Jurkat, Clone E6-1 (cell line): ENCODE measurements at regions not wholly inside any gene's neighbourhood (a gene's known extent, or its start where the extent isn't known, plus 50 kb on each side); places are given as distances from the start of the nearest gene placed in this dataset.
"Not testable (repeated sequence)": the region's sequence is repeated elsewhere in the genome, so short reads cannot be mapped to it uniquely, and the experiment has no call there.

Experiments
- DNase-seq: peaks from one replicate; pipeline ENCODE4 v3.0.0-alpha.2; 2011; ENCODE audit warnings: low read depth, low spot score
- H3K4me3 ChIP-seq: 2 replicates; pipeline ENCODE4 v1.5.1; 2011; ENCODE audit warnings: mild to moderate bottlenecking, low read length, control low read depth, moderate library complexity

DNA sequence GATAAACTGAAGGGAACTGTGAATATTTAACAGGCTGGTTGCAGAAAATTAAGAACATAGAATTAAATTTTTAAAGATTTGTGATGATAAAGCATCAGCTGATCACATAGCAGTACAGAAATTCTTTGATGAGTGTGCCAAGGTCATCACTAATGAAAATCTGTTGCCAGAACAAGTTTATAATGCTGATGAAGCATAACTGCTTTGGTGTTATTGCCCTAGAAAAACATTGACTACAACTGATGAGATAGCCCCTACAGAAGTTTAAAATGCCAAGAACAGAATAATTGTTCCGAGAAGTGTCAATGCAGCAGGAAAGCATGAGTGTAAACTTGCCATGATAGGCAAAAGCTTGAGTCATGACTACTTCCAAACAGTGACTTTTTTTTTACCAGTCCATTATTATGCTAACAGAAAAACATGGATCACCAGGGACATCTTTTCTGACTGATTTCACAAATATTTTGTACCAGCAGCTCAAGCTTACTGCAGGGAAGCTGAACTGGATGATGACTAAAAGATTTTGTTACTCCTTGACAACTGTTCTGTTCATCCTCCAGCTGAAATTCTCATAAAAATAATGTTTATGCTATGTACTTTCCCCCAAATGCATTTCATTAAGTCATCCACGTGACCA lies 1136.6 kb downstream of the FAT4 start:
- H3K4me3 ChIP-seq = no peak overlapping the region
- DNase-seq = no peak

DNA sequence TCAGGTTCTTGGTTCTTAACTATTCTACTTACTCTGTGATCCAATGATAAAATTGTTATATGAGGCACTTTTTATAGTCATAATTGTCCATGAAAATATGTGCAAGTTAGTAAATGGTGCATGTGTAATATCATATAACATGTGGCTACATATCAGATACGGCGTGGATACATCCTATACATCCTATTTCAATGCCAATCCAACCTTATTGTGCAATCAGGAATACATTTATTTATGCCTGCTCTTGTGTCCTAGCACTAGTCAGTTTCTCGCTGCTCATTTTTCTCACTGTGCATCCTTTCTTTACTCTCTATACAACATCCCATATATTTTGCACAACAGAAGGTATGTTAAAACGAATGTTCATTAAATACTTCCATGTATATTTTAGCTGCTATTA lies 1141.1 kb downstream of the FAT4 start:
- no peak for DNase-seq
- no peak overlapping the region for H3K4me3 ChIP-seq

DNA sequence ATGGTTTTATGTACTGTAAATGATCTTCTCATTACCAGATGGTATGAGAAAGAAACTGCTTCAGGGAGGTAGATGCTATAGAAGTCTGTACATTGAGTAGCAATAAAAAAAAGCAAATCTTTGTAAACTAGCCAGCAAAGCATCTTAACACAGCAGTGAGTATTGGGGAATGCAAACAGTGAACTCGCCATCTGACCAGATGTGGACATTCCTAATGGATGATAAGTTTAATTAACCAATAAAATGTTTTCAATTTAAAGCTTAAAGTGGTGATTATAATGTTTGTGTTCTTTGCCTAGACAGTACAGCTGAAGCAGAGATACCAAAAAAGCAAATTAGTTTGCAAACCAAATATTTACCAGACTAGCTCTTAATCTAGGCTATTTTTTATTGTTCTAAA lies 1144.2 kb downstream of the FAT4 start:
- no peak for DNase-seq
- no peak overlapping the region for H3K4me3 ChIP-seq

DNA sequence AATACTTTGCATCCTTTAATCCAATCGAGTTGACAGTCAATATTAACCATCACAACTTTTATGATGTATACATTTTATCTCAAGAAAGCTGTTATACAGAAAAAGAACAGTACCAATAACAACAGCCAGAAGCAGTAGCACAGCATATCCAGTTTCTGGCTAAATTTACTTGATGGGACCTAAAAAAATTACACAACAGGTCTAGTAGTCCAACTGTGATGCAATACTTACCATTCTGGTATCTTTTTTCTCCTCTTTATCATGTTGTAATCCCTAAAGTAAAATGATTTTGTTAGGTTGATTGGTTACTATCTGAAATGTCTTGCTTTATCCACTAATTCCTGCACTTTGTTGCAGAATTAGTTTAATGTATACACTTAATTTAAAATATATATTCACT lies 1150.6 kb downstream of the FAT4 start:
- DNase-seq = no peak
- H3K4me3 ChIP-seq = no peak overlapping the region

DNA sequence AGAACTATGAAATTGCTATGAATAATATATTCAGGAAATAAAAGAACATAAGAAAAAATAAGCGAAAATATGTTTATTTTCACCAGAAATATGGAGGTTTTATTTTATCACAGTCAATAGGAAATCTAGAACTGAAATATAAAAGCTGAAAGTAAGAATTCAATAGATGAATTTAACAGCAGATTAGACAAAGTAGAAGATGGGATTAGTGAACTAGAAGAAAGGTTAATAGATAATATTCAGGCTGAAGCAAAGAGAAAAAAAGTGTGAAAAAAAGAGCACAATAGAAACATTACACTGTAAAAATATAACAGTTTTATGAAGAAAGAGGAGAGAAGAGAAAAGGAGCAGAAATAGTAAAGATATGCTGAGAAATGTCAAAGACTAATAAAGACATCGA lies 1152.1 kb downstream of the FAT4 start:
- no peak overlapping the region for H3K4me3 ChIP-seq
- no peak for DNase-seq

DNA sequence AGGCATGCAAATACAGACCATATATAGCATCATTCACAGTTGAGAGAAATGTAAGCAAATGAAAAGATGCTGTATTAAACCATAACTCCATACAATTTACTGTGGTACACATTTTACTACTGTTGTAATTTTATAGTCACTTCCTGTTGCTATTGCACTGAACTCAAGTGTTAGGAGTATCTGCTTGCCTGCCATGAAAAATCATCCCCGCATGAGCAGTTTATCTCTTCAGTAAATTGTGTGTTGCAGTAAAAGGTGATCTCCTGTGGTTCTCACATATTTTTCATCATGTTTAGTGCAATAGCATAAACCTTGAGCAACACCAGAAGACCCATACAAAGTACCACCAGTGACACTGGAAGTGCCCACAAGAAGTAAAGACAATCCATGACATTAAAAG lies 1153.4 kb downstream of the FAT4 start:
- no peak overlapping the region for H3K4me3 ChIP-seq
- no peak for DNase-seq

DNA sequence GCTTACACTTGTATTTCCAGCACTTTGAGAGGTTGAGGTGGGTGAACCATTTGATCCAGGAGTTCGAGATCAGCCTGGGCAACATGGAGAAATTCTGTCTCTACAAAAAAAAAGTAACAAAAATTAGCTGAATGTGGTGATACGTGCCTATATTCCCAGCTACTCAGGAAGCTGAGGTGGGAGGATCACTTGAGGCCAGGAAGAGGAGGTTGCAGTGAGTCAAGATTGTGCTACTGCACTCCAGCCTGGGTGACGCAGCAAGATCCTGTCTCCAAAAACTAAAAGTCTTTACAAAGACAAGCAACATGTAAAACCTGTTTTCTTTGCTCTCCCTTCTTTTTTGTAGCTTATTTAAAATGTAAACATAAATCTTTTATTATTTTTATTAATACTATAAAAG lies 1156.1 kb downstream of the FAT4 start:
- no peak for DNase-seq
- no peak overlapping the region for H3K4me3 ChIP-seq

DNA sequence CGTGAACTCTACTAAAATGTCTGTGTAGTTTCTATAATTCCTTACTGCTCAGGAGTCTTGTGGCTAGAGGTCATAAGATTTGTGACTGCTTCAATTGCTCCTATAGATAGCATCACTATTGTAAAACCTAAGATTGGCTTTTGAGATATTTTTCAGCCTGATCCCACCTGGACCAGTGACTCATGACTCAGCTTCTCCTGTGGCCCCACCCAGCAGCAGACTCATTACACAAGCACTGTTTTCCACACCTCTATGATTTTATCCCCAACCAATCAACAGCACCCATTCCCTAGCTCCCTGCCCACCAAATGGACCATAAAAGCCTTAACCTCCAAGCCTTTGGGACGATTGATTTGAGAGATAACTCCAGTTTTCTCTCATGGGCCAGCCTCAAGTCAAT lies 1157.0 kb upstream of the INTU start:
- DNase-seq = no peak
- H3K4me3 ChIP-seq = no peak overlapping the region

DNA sequence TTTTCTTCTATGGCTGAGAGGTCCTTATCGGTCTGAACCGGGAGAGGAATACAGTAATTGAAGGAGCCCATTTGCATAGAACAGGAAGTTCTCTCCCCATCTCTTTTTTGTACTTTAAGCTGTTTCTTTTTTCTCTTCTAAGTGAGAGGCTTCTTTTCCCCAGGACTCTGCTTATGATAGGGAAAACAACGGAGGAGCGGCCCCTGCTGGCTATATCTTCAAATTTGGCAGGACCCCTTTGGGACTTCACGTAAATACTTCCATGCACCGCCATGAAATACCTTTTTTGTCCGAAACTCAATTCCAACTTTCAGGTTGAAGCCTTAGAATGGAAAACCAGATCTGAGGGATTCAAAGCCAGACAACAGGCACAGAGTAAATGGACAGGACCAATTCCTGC lies 1153.0 kb upstream of the INTU start:
- H3K4me3 ChIP-seq = no peak overlapping the region
- DNase-seq = no peak

DNA sequence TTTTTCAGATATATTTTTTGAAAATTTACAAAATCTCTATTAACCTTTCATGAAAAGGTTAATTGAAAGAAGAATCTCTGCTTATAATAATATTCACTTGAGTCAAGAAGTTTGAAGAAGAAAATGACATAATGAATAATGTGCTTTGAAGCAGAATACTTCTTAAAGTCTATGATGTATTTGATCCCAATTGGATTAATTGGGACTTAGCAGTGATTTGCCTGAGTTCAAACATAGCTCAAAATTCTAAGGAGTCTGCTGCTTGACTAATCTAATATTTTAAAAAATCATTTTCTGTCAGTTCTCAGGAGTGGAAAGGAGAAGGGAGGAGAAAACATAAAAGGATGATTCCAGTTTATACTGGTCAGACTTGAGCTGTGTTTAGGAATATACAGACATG lies 1150.4 kb upstream of the INTU start:
- H3K4me3 ChIP-seq = no peak overlapping the region

DNA sequence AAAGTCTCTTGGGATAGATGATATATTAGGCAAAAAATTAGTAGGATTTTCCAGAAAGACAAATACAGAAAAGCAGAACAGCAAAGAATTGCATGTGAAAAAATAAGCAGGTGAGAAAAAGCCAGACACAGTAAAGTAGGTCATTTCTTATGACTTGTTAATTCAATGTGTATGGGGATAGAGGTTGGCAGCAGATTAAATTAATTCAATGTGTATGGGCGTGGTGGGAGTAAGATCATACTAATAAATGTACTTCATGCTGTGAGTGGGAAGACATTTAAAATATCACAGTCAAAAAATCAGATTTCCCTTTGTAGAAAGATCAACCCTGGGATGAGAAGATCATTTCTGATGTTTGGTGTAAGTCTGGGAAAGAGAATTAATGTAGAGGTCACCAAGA lies 1146.4 kb upstream of the INTU start:
- H3K4me3 ChIP-seq = no peak overlapping the region
- DNase-seq = no peak

More for the DNA sequence above, 1150.4 kb upstream of the INTU start:
- DNase-seq = no peak

DNA sequence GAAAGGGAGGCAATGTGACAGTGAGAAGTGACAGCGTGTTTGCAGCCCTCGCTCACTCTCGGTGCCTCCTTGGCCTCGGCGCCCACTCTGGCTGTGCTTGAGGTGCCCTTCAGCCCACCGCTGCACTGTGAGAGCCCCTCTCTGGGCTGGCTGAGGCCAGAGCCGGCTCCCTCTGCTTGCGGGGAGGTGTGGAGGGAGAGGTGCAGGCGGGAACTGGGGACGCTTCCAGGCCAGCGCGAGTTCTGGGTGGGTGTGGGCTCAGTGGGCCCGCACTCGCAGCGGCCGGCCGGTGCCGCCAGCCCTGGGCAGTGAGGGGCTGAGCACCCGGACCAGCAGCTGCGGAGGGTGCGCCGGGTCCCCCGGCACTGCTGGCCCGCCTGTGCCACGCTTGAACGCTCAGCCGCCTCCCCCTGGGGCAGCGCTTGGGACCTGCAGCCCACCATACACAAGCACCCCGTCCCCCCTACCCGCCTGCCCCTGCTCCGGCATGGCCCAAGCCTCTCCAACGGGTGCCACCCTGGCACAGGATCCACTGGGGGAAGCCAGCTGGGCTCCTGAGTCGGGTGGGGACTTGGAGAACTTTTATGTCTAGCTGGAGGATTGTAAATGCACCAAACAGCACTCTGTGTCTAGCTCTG lies 1142.8 kb upstream of the INTU start:
- DNase-seq = no peak
- no peak overlapping the region for H3K4me3 ChIP-seq

DNA sequence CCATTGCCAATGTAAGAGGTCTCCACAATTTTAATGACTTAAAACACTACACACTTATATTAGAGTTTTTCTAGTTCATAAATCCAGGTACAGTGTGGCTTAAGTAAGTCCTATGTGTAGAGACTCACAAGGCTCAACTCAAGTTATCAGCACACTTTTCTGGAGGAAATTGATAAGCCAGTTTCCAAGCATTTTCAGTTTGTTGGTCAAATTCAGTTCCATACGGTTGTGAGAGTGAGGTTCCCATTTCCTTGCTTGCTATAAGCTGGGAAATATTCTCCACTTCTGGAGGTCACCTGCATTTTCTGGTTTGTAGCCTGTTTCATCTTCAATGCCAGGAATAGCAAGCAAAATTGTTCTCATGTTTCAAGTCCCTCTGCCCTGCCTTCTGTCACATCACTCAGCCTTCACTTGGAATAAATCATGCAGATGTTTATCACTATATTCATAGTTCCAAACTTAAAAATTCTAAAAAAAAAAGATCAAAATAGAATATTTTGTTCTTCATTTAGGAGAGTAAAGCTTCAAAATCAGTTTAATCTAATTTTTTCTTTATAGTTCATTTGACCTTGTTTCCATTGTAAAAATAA lies 1137.5 kb upstream of the INTU start:
- no peak overlapping the region for H3K4me3 ChIP-seq
- DNase-seq = no peak

DNA sequence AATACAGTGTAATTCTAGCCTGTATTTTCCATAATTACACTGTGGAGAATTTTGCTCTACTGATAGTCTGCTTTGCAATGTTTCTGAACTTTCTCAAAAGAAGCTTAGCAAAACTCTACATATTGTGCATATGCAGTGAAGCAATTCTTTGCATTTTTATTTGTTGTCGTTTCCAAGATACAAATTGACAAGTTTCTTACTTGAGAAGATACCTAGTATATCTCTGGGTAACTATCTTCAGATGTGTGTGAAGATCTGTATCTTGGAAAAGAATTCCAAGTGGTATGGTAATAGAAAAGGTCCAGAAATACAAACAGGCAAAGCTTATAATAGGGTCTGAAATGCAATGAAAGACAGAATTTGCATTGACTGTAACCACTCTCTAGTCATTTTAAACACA lies 1119.8 kb upstream of the INTU start:
- H3K4me3 ChIP-seq = no peak overlapping the region
- no peak for DNase-seq

DNA sequence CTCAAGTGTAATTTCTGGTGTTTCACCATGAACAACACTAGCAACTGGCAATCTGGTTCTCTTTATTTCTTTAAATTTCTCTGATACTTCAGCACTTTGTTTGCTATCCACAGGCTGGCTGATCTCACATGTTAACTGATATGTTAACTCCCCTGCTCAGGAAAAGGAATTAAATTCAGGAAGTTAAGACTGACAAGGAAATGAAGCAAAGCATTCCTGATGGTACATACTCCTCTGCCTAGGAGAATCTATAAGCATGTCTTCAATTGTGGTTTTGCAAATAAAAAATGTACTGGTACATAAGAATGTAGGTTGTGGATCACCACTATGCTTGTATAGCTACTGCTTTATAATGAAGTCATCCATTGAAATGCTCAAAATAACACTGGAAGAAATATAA lies 1119.2 kb upstream of the INTU start:
- DNase-seq = no peak
- H3K4me3 ChIP-seq = no peak overlapping the region

DNA sequence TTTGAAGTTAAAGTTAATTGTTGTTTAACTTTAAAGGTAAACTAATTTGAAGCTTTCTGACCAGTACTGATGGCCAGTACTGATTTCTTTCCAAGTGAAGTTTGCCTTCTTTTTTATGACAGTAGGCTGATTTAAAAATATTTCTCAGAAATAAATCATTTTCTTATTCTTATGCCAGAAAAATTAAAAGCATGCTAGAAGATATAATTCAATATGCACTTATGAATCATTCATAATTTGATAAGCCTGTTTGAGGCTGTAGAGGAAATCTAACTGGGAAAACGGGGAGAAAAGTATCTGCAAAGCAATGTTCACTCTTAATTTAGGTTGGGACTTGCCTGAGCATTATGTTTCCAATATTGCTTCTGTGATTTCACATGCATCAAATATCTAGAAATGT lies 1112.0 kb upstream of the INTU start:
- H3K4me3 ChIP-seq = no peak overlapping the region
- no peak for DNase-seq

DNA sequence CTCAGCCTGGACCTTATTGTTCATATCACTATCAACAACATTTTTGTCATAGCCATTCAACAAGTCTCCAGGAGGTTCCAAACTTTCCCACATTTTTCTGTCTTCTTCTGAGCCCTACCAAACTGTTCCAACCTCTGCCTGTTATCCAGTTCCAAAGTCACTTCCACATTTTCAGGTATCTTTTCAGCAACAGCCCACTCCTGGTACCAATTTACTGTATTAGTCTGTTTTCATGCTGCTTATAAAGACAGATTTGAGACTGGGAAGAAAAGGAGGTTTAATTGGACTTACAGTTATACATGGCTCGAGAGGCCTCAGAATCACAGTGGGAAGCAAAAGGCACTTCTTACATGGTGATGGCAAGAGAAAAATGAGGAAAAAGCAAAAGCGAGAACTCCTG lies 1107.4 kb upstream of the INTU start:
- H3K4me3 ChIP-seq, DNase-seq: not testable (repeated sequence)

DNA sequence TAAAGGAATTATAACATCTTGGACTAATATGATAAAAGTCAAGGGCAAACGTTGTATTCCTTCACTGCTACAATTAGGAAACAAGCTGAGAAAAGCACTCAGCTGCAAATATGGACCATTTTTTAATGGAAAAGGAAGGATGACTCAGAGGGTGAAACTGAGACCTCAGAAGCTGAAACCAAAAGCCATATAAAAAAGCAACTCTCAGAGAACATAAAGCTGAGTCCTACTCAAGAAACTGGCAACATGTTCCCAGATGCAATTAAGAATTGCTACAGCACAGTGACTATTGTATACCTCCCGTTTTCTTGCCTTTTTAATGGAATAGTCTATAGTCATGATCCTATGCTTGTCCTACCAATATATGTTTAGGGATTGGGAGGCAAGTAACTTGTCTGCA lies 1106.4 kb upstream of the INTU start:
- H3K4me3 ChIP-seq = no peak overlapping the region
- no peak for DNase-seq

DNA sequence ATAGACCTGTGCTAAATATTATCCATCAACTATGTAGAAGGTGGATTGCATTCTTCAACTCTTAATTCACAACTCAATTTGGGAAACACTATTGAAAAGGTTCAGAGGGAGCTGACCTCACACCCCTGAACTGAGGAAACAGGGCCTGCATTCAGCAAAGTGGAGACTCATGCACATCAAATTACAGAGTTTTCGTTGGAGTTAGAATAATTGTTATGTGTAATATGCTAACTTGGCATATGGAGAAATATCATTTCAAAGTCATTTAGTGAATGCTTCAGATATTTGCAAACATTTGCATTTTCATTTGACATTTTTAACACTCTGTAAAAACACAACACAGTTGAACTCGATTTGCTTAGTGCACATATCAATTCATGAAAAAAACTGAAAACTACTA lies 1102.8 kb upstream of the INTU start:
- no peak overlapping the region for H3K4me3 ChIP-seq
- no peak for DNase-seq

DNA sequence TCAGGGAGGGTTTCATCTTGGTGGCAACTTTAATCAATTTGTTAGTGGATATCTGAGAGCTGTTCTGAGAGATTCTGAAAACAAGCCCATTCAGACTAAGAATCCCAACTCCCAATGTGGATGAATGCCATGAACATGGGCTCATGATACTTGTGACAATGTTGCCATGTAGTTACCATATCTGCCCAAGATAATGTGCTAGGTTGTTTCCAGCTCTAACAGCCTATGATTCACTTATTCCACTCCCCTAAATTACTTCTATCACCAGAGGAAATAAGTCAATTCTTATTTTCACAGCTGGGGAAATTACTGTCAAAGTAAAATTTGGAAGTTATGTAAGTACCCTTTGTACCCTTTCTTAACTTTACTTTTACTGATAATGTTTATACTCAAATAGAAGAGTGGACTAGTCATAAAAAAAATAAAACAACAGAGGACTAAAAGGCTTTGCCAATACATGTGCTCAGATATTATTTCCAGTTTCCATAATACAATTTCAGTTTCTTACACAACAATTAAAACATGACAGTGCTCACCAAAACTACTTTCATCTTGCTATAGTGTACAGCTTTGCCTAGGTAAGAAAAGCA lies 1101.7 kb upstream of the INTU start:
- no peak overlapping the region for H3K4me3 ChIP-seq
- DNase-seq = no peak

DNA sequence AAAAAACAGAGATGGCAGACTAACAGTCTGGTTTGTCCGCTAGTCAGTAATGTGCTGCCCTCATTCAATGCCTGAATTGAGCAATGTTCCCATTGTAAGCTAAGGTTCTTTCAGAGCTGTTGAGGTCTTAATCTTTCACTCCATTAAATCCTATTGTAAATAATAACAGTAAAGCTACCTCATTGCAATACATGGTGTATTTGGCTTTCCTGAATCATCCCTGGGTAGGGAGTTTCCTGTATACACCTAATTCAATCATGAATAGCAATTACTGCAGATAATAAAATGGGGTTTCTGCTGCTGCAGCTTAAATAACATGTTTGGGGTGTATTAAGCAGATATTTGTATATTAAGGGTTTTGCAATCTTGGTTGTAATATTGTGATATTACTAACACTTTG lies 1100.2 kb upstream of the INTU start:
- no peak overlapping the region for H3K4me3 ChIP-seq
- no peak for DNase-seq
